Choroid plexus epithelial cell (primary cell): ENCODE measurements at regions not wholly inside any gene's neighbourhood (a gene's known extent, or its start where the extent isn't known, plus 50 kb on each side); places are given as distances from the start of the nearest gene placed in this dataset.
A peak's percentile ranks its signal among the peaks of the same experiment; 100 is the strongest.

Experiments
- DNase-seq: peaks from one replicate; pipeline ENCODE4 v3.0.0-alpha.2; 2010; ENCODE audit warnings: low read depth
- H3K4me3 ChIP-seq: 2 replicates; pipeline ENCODE4 v1.5.1; 2011; ENCODE audit warnings: low read depth, mild to moderate bottlenecking, control low read depth, low read length, moderate library complexity
- CTCF ChIP-seq: conservative IDR thresholded peaks from 2 replicates; pipeline ENCODE4 v1.5.1; 2011; ENCODE audit warnings: low read depth, mild to moderate bottlenecking, control low read depth, inconsistent platforms, low read length, moderate library complexity

GRCh38 chr7:17446340-17446739, 147.9 kb downstream of the AHR start:
- no peak for TF ChIP-seq CTCF
- no peak overlapping the region for H3K4me3 ChIP-seq
- peak; percentile 29 for DNase-seq

GRCh38 chr7:17447728-17448478, 149.5 kb downstream of the AHR start:
- DNase-seq, result peak; percentile 62
- H3K4me3 ChIP-seq, result no peak overlapping the region
- no peak for TF ChIP-seq CTCF

GRCh38 chr7:17448479-17449423, 150.3 kb downstream of the AHR start:
- no peak for TF ChIP-seq CTCF
- H3K4me3 ChIP-seq, result no peak overlapping the region
- no peak for DNase-seq

- DNase-seq, result peak; percentile 6
- H3K4me3 ChIP-seq, result no peak overlapping the region
- TF ChIP-seq CTCF, result no peak
Measured at GRCh38 chr7:17456541-17456940, 158.1 kb downstream of the AHR start.

- TF ChIP-seq CTCF, result no peak
- DNase-seq, result no peak
- no peak overlapping the region for H3K4me3 ChIP-seq
Measured at GRCh38 chr7:17460001-17460400, 161.5 kb downstream of the AHR start.

GRCh38 chr7:17460665-17461064, 162.2 kb downstream of the AHR start:
- no peak overlapping the region for H3K4me3 ChIP-seq
- no peak for DNase-seq
- TF ChIP-seq CTCF, result no peak
